Ecto neural progenitor cell (in vitro differentiated cells): ENCODE measurements at regions not wholly inside any gene's neighbourhood (a gene's known extent, or its start where the extent isn't known, plus 50 kb on each side); places are given as distances from the start of the nearest gene placed in this dataset.

ENCODE experiments used
- DNase-seq: peaks from one replicate; pipeline ENCODE4 v3.0.0-alpha.2; 2018; ENCODE audit warnings: low spot score

DNA sequence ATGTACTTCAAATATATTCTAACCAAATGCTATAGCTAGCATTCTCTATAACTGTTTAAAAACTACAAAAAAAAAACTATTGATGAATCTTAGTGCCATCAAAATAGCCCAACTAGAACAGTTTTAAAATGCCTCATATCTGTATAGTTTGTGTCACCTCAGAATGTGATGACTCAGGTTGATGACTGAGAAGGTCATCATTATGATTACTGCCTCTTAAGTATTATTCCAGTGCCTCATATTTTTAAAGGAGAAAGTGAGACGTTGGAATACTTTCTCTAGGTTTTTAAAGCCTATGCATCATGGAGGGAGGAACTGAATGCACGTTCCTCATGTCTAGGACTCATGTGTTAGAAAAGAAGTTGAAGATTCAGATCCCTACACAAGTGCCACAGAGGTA is 88.2 kb downstream of the TMA16 start:
- DNase-seq = no peak

DNA sequence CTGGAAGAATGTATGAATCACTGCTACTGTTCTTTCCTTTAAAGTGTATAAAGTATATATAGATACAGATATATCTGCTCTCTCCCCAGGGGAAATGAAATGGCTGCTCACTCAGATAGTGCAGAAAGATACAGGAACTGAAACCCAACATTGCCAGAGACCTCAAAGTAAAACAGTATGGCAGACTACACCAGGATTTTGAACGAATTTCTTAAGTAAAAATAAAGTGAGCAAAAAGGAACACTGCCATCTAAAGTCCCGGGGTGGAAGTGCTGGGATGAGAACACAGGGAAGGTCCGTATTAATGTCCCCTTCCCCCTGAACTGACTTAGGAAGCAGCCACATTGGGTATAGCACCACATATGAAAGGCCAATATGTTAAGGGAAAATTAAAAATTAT is 93.4 kb downstream of the TMA16 start:
- no peak for DNase-seq

DNA sequence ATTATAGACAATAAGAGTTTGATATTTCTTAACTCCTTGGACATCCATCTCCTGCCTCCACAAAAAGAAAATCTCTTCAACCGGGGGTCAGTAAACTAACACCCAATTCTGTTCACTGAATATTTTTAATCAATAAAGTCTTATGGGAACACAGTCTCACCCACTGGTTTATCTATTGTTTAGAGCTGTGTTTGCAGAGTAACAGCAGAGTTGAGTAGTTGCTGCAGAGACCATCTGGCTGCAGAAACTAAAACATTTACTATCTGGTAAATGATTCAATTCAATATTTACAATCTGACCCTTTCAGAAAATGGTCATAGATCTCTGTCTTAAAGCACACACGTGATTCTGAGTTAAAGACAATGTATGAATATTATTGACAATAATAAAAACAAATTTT is 94.0 kb downstream of the TMA16 start:
- DNase-seq = no peak

DNA sequence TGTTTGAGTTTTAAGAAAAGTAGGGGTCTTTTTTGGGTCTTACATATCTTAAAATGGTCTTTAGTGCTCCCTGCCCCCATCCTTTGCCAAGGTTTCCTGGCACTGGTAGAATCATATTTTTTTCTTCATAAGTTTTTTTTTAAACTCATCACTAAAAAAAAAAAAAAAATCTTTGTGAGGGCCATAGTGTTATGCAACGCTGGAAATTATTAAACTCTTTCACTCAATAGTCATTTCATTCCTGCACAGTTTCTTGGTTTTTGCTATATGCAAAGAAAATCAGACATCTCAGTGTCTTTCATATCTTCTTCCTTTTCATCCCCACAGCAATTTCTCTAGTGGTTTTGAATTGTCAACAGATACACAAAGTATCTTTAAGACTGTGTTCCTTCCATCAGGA is 95.6 kb downstream of the TMA16 start:
- no peak for DNase-seq

DNA sequence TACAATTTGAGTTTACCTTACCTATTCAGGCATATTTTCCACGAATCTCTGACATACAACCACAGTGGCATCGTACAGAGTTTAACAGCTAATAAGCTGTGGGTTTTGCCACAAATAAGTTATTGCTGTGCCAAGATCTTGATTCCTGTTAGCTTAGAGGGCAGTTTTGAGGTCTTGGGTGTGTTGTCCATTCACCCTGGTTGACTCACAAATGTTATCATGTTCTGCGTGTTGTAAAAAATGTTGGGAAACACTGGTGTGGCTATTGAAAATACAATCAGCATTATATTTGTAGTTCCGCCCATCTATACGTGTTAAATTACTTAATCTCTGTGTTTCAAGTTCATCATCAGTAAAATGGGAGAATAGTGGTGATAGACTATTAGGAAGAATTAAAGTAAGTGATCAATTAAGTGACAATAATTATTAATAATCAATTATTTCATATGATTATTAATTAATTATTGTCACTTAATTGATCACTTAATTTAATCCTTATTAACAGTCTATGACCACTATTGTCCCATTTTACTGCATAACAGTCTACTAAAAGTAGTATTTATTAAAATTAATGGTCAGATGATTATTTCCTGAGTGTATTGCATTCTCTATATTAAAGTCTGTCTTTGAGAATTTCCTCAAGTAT is 96.3 kb downstream of the TMA16 start:
- no peak for DNase-seq

DNA sequence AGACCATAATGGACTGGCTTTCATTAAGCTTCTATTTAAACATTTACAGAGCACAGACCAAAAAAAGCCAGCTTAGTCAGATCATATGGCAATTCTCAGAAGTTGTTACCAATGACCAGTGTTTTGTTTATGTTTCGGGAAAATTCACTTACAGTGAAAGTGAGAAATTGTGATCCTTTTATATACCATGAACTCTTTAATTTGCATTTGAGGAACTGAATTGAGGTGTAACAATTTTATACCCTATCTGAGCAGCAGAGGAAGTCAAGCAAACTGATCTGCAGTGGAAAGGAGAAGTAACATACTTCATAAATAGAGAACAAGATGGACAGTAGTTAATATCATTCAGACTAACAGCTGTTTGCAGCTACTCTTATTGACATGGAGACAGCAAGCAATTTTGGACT is 97.1 kb downstream of the TMA16 start:
- no peak for DNase-seq

DNA sequence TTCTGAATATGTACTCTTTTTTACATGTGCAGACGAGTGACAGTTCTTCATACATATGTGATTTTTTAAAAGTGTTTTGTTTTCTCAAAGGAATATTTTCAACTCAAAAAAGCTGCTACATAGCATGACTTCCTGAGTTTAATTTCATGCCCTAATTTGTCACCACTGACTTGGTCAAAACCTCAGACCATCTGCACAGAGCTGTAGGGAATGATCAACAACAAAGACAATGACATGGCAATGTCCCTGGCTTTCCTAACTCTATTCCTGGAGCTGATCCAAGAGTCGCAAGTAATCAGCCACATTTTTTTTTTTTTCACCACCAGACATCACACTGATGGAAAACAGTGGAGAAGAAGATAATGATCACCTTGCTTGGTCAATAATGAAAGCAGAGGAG is 97.7 kb downstream of the TMA16 start:
- no peak for DNase-seq

DNA sequence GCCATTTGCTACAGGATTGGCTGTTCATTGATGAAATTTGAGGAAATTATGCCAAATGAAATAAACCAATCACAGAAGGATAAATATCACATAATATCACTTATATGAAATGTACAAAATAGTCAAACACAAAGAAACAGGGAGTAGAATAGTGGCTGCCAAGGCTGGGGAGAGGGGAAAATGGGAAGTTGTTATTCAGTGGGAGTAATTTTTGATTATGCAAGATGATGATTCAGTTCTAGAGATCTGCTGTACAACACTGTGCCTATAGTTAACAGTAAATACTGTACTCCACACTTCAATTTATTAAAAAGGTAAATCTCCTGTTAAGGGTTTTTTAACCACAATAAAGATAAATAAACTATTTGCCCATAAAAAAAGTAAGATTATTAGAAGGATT is 101.1 kb downstream of the TMA16 start:
- DNase-seq = no peak

DNA sequence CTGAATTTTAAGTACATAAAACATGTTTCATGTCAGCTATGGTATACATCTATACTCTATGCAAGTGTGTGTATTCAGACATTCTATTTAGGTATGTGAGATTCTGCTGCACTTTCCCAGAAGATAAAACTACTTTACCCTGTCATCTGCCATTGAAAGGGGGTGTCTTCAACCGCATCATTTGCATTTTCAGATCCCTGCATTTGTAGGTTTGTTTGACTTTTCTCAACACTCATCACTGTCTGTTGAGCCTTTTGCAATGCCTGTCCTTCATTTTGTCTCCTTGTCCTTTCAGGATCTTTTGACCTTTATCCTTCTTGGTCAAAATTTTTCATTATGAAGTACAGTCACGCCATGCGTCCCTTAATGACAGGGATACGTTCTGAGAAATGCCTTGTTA is 103.5 kb downstream of the TMA16 start:
- DNase-seq = no peak

DNA sequence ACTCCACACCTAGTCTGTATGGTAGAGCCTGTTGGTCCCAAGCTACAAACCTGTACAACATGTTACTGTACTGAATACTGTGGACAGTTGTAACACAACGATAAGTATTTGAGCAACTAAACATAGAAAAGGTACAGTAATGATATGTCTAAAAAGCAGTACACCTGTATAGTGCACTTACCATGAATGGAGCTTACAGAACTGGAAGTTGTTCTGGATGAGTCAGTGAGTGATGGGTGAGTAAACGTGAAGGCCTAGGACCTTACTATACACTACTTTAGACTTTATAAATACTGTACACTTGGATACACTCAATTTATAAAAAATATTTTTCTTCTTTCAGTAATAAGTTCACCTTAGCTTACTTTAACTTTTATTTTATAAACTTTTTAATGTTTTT is 104.0 kb downstream of the TMA16 start:
- no peak for DNase-seq

DNA sequence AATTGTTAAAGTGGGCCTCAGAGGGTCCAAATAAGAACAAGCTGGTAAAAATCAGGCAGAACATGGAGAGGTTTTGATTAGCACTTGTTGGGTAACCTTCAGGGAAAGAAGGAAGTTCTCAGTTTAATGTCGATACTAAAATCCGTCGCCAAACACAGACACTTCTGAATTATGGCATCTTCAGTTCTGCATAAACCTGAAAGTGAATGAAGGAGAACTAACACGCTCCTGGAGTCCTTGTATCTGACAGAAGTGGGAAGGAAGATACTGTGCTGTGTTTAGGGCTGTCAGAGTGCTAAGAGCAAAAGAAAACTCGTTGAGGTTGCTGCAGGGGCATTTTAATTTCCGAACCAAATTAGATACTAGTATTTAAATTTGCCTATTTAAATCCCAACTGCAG is 106.2 kb downstream of the TMA16 start:
- DNase-seq = no peak

DNA sequence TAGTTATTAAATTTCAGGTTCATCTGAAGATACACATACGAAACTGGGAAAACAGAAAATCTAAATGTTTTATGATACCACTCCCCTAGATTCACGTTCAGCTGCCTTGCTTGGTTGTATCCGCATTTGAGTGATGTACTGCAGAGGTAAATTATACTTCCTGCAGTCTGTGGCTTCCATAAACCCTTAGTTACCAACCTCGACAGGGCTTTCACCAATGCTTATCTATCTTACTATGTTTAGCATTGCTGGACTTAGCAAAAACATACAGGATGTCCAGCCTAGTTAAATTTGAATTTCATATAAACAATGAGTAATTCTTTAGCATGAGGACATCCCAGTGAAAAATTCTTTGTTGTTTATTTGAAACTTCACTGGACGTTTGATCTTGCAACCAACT is 108.8 kb downstream of the TMA16 start:
- no peak for DNase-seq

DNA sequence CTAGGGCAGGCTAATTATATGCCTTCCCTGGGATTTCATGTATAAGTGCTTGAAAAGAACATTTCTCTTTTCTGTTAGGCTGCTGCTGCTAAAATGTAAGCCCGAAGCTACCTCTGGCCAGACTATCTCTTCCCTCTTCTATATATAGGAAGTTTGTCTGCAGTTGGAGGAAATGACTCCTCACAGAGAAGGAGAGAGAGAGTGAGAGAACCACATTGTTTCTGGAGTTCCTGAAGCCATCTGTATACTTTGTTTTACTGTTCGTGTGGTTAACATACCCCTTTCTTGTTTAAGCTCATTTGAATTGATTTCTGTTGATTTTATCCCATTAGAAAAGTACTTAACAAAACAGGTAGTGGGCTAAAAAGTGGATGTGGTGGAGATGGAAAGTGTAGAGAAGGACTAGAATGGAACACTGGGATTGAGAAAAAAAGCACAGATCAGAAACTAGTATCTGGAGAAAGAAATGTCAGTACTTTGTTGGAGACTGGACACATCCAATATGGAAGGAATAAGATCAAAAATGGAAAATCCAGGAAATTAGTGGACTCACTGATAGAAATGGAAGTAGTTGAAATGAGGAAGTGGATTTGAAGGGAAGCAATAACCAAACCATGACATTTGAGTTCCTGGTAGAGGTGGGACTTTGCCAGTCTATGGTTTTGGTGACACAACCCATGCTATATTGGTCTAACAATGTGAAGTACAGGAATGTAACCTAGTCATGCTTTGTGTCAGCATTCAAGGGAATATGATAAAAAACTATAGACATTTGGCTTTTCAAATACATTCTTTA is 112.6 kb downstream of the TMA16 start:
- no peak for DNase-seq

DNA sequence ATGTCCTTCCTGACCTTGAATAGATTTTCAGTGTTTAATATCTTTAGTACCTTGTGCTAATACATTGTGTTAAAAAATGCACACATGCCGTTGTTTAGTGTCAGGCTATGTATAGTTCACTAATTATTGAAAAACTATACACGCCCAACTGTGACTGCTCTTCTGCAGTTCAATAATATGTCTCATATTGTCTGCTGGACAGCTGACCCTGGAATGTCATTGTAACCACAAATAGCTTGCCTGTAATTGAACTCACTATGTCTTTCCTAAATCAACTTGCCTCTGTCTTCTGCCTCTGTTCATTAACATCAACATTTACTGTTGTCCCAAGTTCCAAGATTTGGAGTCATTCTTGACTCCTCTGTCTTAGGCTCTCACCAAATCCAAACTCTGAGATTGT is 114.5 kb downstream of the TMA16 start:
- DNase-seq = no peak

DNA sequence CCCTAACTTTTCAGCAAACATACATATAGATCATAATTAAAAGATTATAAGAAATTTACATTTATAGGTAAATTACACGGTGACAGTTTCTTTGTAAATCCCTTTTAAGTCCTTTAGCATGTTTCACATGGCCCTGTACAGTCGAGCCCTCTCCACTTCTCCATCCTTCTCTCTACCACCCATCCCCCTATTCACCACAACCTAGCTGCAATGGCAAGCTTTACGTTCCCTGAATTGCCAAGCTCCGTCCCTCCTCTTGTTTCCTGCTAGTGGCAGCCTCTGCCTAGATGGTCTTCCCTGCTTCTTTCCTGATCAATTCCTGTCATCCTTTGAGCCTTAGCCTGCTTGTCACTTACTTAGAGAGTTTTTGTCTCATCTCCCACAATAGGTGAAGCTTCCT is 116.2 kb downstream of the TMA16 start:
- no peak for DNase-seq

DNA sequence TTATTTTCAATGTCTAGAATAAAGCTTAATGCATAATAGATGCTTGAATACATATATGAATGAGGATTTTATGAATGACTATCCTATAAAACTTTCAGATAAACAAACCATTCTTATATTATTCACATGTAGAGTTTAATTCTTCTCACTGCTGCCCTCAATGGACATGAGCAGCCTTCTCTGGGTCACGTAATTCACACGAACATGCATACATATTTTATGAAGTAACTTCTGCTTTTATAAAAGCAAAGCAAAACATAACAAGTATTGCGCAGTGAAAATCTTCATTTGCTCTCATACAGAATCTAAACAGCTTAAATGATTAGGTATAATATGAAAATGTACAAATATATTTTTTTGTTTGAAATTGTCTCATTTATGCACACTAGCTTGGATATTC is 116.7 kb downstream of the TMA16 start:
- no peak for DNase-seq

DNA sequence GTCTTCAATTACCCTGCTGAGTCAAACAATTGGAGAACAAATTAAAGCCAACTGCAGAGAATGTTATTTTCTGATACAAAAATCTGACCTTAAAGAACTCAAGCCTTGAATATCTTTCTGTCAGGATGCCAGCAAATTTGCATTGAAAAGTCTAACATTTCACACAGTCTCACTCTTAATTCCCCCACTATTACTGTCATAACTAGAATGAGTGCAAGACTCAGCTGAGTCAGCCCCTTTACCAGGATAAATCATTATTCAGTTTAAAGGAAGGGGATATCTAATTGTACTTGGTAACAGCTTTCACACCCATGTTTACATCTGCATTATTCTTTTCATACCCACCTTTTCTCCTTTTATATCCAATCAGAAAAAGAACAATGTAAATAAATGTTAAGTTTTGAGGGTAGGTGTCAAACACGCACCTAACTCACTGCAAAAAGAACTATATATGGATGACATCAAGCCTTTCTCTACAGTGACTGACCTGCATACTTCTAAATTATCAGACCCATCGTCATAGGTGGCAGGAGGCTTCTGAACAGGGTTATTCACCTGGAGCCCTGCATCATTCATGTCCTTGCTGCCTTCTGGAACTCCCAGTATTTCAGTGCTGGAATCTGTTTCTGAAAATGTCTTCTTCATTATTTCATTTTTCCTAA is 117.4 kb downstream of the TMA16 start:
- no peak for DNase-seq

DNA sequence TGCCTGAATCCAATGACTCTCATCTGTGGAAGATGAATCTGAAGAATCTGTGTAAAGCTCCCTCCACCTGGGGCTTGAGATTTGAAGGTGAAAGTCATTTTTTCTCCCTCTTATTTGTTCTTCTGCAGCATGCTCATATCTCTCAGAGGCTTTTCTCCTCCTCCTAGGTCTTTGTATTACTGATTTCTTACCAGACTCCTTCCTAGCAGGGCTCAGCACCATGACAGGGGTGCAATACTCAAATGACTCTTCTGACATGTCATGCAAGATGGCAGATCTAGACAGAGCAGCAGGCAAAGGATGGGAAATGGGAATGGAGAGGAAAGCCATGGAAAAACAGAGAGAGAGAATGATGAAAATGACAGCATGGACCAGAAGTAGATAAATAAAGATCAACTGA is 118.3 kb downstream of the TMA16 start:
- DNase-seq = no peak

DNA sequence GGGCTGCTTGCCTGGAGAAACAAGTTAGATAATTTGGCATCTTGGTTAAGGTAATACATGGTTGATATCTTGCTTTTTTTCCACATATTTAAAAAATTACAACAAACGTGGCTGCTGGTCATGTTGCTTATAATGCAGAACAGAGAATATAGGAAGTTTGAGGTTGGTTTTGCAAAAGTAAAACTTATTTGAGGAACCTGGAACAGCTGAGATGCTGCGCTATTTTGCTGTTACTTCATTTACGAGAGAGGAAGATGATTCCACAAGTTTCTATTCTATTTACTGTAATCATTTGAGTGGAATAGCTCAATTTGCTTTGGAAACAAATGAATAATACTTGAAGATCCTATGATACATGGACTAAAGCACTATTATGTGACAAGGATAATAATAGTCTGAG is 118.9 kb downstream of the TMA16 start:
- DNase-seq = no peak

DNA sequence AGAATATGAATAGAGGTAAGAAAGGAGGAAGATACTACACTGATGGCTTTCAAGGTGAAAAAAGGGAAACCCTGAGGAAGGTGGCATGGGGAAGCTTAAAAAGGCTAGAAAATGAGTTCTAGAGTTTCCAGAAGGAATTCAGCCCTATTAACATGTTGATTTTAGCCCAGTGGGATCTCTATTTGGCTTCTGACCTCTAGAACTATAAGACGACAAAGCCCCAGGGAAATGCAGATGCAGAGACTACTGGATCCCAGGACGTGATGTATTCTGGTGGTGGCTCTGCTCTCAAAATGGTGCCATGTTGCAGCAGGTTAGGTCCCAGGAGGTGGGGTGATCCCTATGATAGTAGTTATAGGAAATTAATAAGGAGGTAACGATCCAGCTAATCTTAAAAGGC is 120.4 kb downstream of the TMA16 start:
- no peak for DNase-seq

DNA sequence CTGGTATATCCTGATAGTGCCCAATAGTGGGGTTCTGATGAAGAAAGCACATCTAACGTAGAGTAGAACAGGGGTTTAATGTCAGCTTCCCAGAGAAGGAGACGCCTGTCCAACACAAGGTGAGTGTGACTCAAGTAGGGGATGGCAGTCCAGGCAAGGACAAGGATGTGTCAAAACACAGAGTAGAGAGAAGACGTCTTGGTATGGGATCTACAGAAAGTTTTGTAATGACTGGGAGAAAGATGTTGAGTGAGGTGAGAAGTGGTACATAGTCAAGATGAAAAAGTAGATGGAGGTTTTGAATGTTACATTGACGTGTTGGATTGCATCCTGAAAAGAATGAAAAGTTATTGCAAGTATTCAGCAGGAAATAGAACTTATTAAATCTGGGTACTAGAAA is 124.4 kb downstream of the TMA16 start:
- no peak for DNase-seq

DNA sequence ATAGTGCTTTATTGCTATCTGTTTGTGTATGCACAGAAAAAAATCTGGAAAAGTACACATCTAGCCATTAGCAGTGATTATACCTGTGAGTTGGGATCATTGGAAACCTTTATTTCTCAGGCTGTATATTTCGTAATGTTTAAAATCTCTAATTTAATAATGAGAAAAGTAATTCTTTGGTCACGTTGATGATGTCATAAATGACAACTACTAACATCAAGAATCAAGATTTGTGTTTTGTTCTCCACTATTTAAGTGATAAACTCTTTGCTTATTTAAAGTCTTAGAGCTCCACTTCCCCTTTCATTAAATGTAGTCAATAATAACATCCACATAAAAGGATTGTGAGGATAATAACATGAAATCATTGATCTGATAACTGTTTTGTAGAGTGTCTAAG is 126.2 kb downstream of the TMA16 start:
- DNase-seq = no peak

DNA sequence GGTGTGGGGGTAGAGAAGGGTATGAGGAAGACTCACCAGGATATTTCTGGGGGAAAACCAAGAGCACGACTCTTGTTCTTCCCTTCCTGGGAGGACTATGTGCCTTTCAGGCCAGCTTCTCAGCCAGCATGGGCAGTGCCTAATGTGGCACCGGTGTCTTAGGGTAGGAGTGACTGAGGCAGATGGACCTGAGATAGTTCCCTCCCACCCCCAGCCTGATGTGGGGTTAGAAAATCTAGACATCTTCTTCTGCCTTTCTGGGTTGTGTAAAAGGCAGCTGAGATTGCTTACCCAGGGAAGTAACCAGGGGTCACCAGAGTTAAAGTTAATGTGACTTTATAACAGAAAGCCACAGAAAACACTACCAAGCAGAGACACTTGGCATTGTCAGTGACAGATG is 127.3 kb downstream of the TMA16 start:
- DNase-seq = no peak
